Activated CD8-positive, alpha-beta T cell treated with anti-CD3 and anti-CD28 coated beads for 36 hours (primary cell): ENCODE measurements at regions not wholly inside any gene's neighbourhood (a gene's known extent, or its start where the extent isn't known, plus 50 kb on each side); places are given as distances from the start of the nearest gene placed in this dataset.

Experiments
- ATAC-seq: fragments of 200-7000 bp; cut with Tn5 transposase; one replicate; pipeline ENCODE4 v1.10.0; 2021; ENCODE audit warnings: mild to moderate bottlenecking, moderate library complexity
- CTCF ChIA-PET: fragments of 350-600 bp; sonication (Branson Sonifier 250); formaldehyde crosslinking; loops from one replicate; lab custom pipeline; 2021; ENCODE audit warnings: antibody characterized with exemption; lab: Charles Lee
- POLR2A ChIA-PET: fragments of 350-600 bp; sonication (Branson Sonifier 250); formaldehyde crosslinking; loops from one replicate; lab custom pipeline; 2021; ENCODE audit warnings: antibody characterized with exemption; lab: Charles Lee
- DNase-seq: peaks from one replicate; pipeline ENCODE4 v3.0.0-alpha.2; 2020
- H3K27ac Mint-ChIP-seq: one replicate; pipeline ENCODE4 v1.8.0; 2021; ENCODE audit warnings: mild to moderate bottlenecking, mixed read lengths
- H3K27me3 Mint-ChIP-seq: one replicate; pipeline ENCODE4 v1.8.0; 2021; ENCODE audit warnings: mixed read lengths
- H3K36me3 Mint-ChIP-seq: one replicate; pipeline ENCODE4 v1.8.0; 2021; ENCODE audit warnings: low read depth, mixed read lengths
- H3K4me1 Mint-ChIP-seq: one replicate; pipeline ENCODE4 v1.8.0; 2021; ENCODE audit warnings: low read depth, mixed read lengths
- H3K4me3 Mint-ChIP-seq: one replicate; pipeline ENCODE4 v1.8.0; 2021; ENCODE audit warnings: mild to moderate bottlenecking, moderate library complexity, mixed read lengths
- H3K9me3 Mint-ChIP-seq: one replicate; pipeline ENCODE4 v1.8.0; 2021; ENCODE audit warnings: mixed read lengths
- intact Hi-C: fragments of 100-400 bp; cut with micrococcal nuclease; formaldehyde crosslinking; loops from one replicate; pipeline ENCODE4 v1.10.0; 2022
- TF ChIP-seq, protein P1 (sequence below): fragments of 200-600 bp; IDR thresholded peaks from one replicate; pipeline ENCODE4 v1.8.0; 2022; ENCODE audit warnings: antibody characterized with exemption, mild to moderate bottlenecking

DNA sequence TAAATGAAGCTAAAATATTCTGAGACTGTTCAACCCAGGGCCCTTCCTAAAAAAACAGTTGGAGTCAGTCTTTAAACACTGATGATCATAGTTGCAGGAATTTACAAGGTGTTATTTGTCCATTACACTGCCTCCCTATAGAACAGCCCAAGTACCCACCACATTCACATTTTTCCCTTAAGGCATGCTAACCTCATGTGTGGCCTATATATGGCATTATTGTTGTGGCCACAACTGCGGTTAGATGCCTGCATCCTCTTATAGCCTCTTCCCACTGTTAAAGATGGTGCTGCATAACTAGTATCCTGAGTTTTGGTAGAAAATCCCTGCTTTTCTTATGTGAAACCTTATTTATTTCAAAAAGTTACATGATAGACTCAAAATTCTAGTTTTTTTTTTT lies 287.9 kb upstream of the SEMA3A start:
- no peaks in the 10 kb centered on the region for H3K9me3 Mint-ChIP-seq
- intact Hi-C loops = no loop called here
- CTCF ChIA-PET = no interaction called here

GRCh38 chr7:84479059-84479458 lies 284.5 kb upstream of the SEMA3A start:
- DNase-seq (no peak), ATAC-seq (no peak)
- H3K9me3 Mint-ChIP-seq = no peaks in the 10 kb centered on the region
- ChIA-PET POLR2A (no interaction called here), CTCF (interaction anchor here (0.7 kb wide), 1 partner anchor 8 kb away, joined by 3 read pairs; no protein-coding TSS in a partner anchor)
- H3K4me3 Mint-ChIP-seq = no peak overlapping the region
- H3K27ac Mint-ChIP-seq = no peak overlapping the region
- intact Hi-C loops = no loop called here
- no peaks in the 10 kb centered on the region for H3K4me1 Mint-ChIP-seq
- no peaks in the 10 kb centered on the region for H3K36me3 Mint-ChIP-seq
- TF ChIP-seq, protein P1, sequence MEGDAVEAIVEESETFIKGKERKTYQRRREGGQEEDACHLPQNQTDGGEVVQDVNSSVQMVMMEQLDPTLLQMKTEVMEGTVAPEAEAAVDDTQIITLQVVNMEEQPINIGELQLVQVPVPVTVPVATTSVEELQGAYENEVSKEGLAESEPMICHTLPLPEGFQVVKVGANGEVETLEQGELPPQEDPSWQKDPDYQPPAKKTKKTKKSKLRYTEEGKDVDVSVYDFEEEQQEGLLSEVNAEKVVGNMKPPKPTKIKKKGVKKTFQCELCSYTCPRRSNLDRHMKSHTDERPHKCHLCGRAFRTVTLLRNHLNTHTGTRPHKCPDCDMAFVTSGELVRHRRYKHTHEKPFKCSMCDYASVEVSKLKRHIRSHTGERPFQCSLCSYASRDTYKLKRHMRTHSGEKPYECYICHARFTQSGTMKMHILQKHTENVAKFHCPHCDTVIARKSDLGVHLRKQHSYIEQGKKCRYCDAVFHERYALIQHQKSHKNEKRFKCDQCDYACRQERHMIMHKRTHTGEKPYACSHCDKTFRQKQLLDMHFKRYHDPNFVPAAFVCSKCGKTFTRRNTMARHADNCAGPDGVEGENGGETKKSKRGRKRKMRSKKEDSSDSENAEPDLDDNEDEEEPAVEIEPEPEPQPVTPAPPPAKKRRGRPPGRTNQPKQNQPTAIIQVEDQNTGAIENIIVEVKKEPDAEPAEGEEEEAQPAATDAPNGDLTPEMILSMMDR = no peak
- H3K27me3 Mint-ChIP-seq = no peaks in the 10 kb centered on the region

More for the DNA sequence above, 287.9 kb upstream of the SEMA3A start:
- Mint-ChIP-seq H3K27me3 (no peaks in the 10 kb centered on the region), H3K4me1 (no peaks in the 10 kb centered on the region), H3K27ac (no peak overlapping the region), H3K4me3 (no peak overlapping the region), H3K36me3 (no peaks in the 10 kb centered on the region)
- ATAC-seq (no peak), DNase-seq (no peak)
- POLR2A ChIA-PET = no interaction called here
- TF ChIP-seq, protein P1 = no peak

GRCh38 chr7:84477786-84478478 lies 283.3 kb upstream of the SEMA3A start:
- no peak for ATAC-seq

DNA sequence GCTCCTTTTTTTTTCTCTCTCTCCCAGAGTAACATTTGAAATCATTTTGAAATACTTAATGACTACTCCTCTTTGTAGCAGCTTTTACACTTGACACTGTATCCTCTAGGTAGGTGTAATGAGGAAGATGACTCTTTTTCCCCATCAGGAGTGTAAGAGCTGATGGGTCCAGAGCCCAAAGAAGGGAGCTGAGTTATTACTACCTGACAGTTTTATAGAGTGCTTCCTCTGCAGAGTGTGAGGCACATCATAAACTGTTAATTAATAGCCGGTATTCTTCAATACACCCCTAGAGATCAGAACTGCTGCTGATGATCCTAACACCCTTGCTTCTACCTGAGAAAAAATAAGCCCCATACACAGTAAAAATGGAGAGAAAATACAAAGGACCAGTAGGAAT lies 279.8 kb upstream of the SEMA3A start:
- intact Hi-C loops = no loop called here
- Mint-ChIP-seq H3K36me3 (no peaks in the 10 kb centered on the region), H3K4me1 (no peaks in the 10 kb centered on the region), H3K9me3 (no peaks in the 10 kb centered on the region), H3K27me3 (peaks cover 2% of the 10 kb centered on the region), H3K4me3 (no peak overlapping the region), H3K27ac (no peak overlapping the region)
- TF ChIP-seq, protein P1 = no peak
- ChIA-PET CTCF (no interaction called here), POLR2A (no interaction called here)
- ATAC-seq (no peak), DNase-seq (no peak)

More at GRCh38 chr7:84477786-84478478, 283.3 kb upstream of the SEMA3A start:
- Mint-ChIP-seq H3K4me3 (no peak overlapping the region), H3K27me3 (no peaks in the 10 kb centered on the region), H3K36me3 (no peaks in the 10 kb centered on the region), H3K27ac (no peak overlapping the region), H3K9me3 (no peaks in the 10 kb centered on the region), H3K4me1 (no peaks in the 10 kb centered on the region)
- no peak for DNase-seq
- intact Hi-C loops = no loop called here
- ChIA-PET POLR2A (no interaction called here), CTCF (no interaction called here)
- TF ChIP-seq, protein P1 = no peak

GRCh38 chr7:84471576-84471975 lies 277.0 kb upstream of the SEMA3A start:
- no peaks in the 10 kb centered on the region for H3K36me3 Mint-ChIP-seq
- H3K9me3 Mint-ChIP-seq = no peaks in the 10 kb centered on the region
- intact Hi-C loops = no loop called here
- no peak overlapping the region for H3K4me3 Mint-ChIP-seq
- no peak overlapping the region for H3K27ac Mint-ChIP-seq
- TF ChIP-seq, protein P1 = no peak
- peaks cover 2% of the 10 kb centered on the region for H3K27me3 Mint-ChIP-seq
- POLR2A ChIA-PET = no interaction called here
- ATAC-seq (no peak), DNase-seq (no peak)
- no peaks in the 10 kb centered on the region for H3K4me1 Mint-ChIP-seq
- CTCF ChIA-PET = interaction anchor here (1.1 kb wide), 1 partner anchor 7 kb away, joined by 3 read pairs; no protein-coding TSS in a partner anchor
